GM18870 (cell line): ENCODE measurements at regions not wholly inside any gene's neighbourhood (a gene's known extent, or its start where the extent isn't known, plus 50 kb on each side); places are given as distances from the start of the nearest gene placed in this dataset.
"Not testable (repeated sequence)": the region's sequence is repeated elsewhere in the genome, so short reads cannot be mapped to it uniquely, and the experiment has no call there.

Experiments
- ATAC-seq: cut with Tn5 transposase; IDR thresholded peaks from one replicate; pipeline ENCODE4 v1.9.1; 2021; ENCODE audit warnings: moderate library complexity; ENCODE audit not compliant: unreplicated experiment

DNA sequence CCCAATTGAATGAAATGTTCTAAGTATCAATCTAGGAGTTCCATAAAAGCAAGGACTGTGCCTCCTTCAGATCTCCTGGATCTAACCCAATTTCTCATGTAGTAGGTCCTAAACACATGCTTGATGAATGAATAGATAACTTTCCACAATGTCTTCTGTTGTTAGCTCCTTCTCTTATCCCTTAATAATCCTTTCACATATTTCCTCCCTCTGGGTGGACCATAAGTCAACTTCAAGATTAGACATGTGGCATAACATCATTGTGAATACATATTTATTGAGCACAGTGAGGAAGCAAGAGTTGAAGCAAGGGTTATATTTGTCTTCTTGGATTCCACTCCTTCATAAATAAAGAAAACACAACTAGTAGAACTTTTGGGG lies 108.6 kb upstream of the EGFLAM start:
- no peak for ATAC-seq

DNA sequence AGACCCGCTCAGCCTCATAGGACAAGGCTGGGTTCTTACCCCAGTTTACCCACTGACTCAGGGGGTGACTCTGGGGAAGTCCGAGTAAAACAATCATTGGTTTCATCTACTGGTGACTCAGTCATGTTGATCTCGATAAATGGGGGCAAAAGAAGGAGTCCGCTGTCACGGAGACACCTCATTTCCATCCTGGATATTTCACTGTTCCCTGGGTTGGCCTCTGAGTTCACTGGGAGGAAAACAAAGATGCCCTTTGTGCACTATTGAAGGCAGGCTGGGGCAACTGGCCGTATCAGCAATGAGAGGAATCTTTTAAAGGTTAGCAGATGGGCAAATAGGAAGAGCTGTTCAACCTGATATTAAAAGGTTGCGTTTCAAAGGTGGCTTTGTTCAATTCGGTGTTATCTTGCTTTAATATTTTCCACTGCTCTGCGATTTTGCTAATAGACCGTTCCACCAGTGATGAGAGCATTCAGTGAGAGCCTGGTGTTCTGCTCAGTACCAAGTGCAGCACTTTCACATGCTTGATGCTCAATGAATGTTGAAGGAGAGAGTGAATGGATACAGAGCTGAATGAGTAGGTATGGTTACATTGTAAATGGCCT lies 110.2 kb upstream of the EGFLAM start:
- no peak for ATAC-seq

DNA sequence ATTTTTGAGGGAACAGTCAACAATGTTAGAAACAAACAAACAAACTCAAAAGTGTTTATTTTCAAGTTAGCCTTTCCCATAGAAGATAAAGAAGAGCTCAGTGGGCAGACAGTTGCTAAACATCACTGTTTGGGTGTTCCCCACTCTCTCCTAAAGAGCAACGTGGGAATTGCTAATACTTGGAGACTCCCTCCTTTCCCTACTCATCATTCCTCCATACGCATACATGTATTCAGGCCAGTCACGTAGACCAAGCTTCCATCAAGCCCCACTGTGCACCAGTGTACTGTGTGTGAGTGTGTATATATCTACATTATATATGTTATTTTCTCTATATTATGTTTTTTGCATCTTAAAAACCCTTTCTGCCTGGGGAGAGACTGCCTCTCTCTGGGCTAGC lies 115.0 kb upstream of the EGFLAM start:
- ATAC-seq = no peak

DNA sequence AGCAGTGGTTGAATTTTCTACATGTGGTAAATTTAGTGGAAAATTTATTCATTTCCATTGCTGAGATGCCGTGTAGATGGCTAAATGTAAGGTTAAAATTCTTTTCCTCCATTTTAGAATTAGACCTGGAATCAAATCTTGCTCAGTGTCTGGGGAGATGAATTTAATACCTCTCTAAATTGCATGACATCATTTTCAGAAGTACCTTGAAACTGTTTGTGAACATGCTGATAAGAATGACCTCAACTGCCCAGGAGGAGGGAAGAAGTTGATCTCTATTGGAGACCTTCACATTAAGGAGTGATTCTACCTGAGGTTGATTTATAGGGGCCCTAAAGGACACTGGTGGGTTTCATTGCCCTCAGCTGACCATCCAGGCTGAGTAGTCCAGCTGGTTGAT lies 116.7 kb upstream of the EGFLAM start:
- ATAC-seq = no peak

DNA sequence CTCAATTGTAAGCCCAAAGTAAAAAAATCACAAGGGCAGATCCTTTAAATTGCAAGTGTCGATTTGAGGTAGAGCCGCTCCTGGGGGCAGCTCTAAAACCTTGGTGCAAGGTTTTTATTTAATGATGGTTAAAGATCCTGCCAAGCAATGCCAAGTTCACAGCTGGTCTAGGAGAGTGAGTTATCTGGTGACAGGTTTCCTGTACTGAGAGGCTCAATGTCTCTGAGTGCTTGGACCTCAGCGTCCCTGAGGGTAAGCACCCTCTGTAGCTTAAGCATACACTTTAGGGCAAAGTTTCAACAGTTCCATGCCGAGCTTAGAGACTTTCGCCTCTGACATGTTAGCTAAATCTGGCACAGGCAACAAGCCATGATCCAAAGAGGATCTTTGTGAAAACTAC lies 119.8 kb upstream of the EGFLAM start:
- no peak for ATAC-seq

DNA sequence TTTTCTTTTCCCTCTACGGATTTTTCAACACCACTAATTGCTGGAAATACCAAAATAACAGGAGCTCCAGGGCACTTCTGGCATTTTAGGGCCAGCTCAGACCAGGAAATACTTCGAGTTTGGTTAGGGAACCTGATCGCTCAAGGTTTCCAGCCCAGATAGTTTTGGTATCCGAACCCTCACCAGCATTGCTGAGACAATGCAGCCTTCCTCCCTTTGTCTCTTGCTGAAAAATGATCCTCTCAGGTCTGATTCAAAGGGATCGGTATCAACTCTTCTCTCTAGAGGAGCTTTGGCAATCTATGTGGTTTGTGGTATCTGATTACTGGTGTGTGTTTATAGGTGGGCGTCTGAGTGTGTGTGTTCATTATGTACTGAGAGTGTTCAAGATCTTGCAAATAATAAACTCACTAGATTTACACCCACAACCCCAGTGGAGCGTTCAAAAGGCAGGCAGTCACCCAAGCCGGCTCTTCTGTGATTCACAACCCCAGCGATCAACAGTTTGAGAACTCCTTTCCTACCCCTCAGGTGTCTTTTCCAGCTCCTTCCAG lies 122.8 kb upstream of the EGFLAM start:
- no peak for ATAC-seq

DNA sequence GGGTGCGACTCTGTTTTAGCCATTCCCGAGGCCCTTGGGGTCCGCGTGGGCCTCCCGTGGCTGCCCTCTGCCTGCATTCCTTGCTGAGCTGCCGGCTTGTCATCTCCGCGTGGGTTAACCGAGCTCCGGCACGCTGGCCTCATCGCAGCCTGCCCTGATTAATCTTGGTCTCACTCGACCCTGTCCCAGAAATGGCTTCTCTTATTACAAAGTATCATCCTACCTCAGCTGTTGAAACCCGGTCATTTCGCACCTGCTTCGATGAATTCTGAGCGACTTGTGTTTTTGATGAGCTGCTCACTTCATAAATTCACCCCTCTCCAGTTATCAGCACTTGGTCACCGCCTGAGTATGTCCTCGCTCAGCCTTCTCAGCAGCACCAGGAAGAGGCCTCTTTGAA lies 123.5 kb upstream of the EGFLAM start:
- ATAC-seq = no peak

DNA sequence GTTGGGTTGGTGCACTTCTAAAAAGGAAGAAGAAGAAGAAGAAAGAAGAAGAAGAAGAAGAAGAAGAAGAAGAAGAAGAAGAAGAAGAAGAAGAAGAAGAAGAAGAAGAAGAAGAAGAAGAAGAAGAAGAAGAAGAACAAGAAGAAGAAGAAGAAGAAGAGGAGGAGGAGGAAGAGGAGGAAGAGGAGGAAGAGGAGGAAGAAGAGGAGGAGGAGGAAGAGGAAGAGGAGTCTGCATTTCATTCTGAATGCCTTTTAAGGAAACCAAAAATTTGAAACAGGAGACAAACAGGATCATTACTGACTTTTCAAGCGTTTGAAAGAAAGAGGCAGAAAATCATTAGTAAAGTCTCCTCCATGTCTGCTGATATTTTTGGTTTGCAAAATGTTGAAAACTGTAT lies 124.1 kb upstream of the EGFLAM start:
- ATAC-seq = not testable (repeated sequence)

DNA sequence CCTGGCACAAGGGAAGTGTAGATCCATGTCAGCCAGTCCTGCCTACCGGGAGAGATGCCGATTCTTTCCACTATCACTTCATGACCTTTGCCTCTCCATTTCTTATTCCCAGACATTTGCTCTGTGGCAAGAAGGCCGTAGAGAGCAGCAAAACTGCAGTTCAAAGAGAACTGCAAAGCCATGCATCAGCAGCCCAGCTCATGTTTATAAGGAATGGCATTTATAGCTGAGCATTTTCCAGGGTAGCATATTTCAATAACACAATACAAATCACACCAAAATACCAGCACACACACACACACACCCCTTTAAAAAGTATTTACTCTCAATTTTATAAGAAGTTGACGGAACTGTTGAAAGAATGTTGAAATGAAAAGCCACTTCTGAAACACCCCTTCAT lies 126.7 kb upstream of the EGFLAM start:
- ATAC-seq = no peak

DNA sequence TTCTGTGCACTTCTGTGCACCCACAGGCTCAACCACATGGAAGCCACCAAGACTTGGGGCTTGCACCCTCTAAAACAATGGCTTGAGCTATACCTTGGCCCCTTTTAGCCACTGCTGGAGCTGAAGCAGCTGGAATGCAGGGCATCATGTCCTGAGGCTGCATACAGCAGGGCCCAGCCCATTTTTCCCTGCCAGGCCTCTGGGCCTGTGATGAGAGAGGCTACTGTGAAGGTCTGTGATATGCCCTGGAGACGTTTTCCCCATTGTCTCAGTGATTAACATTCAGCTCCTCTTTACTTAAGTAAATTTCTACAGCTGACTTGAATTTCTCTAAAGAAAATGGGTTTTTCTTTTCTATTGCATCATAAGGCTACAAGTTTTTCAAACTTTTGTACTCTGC lies 134.0 kb upstream of the EGFLAM start:
- no peak for ATAC-seq

DNA sequence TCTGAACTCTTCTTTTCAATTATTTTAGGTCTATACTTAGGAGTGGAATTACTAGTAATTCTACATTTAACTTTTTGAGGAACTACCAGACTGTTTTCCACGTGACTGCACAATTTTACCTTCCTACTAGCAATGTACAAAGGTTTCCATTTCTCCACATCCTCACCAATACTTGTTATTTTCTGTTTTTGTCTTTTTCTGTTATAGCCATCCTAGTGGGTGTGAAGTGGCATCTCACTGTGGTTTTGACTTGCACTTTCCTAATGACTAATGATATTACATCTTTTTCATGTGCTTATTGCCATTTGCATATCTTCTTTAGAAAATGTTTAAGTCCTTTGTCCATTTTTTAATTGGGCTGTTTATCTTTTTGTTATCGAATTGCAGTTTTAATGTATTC lies 136.9 kb upstream of the EGFLAM start:
- ATAC-seq = peak; percentile 68

DNA sequence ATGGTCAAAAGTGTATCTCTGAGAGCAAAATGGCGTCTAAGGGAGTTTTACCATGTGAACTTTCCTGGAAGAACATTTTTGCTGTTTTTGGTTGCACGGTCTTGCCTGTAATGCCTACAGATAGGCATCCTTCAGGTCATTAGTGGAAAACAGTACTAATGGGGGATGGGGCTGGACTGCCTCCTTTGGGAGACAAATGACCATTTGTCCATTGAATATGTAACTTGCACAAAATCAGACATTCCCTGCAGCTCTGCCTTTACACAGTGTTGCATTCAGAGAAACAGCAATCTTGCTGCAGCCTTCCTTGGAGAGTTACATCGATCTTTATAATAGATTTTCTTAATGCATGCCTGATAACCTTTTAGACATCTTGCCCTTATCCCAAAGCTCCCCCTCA lies 138.5 kb upstream of the EGFLAM start:
- no peak for ATAC-seq

DNA sequence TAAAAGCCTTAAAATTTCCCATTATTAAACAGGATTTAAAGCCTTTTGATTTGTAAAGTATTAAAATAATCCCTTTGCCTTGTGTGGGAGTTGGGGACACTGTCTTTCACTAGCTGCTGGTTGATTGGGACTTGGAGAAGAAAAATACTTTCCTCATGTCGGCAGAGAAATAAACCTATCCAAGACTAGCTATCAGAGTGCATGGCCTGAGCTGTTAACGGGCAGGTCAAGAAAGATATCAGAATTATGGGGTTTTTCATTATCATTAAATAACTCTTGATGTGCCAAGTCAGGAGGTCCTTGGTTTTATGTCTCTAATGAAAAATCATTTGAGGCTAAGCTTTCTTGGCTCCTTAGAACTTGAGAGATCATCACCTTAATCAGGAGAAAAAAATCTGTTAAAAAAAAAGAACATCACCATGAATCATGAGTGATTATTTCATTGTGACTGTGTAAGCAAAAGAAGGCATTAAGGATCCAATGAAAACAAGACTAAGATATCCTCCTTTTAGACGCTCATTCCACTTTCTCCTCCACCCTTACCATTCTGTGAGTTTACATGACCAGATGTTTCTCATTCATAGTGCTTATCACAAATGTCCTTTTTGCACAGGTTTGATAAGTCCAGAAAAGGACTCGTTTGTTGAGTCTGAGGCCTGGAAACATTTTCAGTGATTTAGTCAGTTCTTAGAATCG lies 140.4 kb upstream of the EGFLAM start:
- no peak for ATAC-seq

DNA sequence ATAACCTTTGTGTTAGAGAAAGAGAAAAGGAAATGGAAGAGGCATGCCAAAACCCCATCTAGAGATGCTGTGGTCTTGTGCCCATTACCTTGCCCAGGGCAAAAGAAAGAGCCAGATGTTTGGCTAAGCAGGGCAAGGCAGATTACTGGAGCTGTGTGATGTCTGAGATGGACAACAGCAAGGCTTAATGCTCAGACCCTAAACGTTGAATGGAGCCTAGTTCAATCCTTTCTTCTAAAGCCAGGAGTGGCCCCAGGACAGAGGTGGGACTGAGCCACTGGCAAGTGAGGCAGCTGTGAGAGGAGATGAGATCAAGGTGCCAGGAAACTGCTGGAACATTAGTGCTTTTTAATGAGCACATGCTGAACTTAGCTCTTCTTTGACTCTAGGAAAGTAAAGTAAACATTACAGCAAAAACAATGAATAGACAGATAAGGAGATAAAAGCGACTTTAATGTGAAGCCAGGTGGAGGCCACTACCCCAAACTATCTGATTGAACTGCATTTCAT lies 143.0 kb upstream of the EGFLAM start:
- ATAC-seq = no peak

DNA sequence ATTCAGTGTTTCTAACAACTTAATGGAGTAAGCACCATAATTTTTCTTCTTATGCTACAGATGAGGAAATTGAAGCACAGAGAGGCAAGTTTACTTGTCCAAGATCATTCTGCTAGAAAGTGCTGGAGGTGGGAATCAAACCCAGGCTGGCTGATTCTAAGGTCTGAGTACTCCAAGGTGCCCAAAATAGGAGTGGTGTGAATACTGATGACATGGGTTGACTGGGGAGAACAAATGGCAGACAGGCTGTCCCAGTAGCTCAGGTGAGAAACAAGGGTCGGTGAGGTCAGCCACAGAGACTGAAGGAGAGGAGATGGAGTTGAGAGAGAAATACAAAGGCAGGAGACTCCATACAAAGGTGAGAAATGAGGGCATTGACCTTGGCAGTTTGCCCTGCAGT lies 144.5 kb upstream of the EGFLAM start:
- no peak for ATAC-seq

DNA sequence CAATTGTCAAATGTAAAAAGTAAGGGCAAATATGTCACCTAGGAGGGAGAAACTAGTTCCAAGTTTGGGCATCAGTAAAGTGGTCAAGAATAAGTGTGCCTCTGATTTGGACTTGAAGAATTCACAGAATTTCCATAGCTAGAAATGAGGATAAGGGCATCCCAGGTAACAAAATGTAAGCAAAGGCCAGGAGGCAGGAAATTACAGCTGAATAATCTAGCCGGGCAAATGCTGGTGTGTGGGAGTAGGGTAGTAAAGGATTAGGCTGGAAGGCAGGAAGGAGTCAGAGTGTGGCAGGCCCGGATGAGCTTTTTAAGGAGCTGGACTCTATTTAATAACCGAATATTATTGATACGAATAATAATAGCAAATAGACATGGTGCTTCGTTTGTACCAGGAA lies 144.9 kb upstream of the EGFLAM start:
- no peak for ATAC-seq

DNA sequence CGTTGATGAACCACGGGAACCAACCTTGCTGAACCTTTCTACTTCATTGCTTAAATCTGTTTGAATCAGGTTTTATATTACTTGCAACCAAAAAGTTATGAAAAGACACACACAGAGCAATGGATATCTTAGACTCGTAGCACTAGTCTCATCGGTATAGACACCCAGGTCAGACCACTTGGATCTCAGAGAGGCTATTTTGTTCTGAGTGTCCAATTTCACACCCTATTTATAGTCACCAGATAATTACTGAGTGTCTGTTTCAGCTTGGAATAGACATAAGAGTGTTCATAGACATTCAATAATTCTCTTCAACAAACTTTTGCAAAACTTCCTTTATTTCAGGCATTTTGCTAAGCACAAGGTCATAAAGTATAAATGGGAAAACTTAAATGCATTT lies 145.4 kb upstream of the EGFLAM start:
- ATAC-seq = no peak

DNA sequence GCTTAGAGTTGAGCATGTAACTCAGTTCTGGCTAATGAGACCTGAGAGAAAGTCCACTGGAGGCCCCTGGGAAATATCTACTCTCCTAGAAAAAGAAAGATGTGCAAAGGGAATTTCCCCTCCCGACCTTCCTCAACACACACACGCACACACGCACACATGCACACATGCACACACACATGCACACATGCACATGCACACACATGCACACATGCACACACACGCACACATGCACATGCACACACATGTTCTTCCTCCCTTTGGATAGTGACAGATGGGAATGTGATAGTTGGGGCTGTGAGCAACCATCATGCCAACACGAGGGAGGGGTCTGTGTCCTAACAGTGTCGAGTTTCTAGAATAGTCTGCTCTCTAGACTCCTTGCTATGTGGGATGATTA lies 148.2 kb upstream of the EGFLAM start:
- ATAC-seq = no peak

DNA sequence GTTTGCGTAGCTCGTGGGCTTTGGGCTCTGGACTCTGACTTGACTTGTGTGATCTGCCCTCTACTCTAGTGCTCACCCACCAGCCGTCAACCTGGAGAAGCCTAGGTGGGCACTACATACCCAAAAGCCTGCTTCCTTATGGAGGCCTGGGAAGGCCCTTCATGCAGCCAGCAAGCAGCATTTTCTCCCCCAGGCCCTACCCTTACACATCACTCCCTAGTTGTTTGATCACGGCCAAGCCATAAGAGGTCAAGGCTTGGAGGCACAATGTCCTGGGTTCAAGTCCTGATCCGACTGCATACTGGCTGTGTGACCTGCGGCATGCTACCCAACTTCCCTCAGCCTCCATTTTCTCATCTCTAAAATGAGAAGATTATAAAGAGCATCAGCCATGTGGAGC lies 151.3 kb upstream of the EGFLAM start:
- ATAC-seq = no peak

DNA sequence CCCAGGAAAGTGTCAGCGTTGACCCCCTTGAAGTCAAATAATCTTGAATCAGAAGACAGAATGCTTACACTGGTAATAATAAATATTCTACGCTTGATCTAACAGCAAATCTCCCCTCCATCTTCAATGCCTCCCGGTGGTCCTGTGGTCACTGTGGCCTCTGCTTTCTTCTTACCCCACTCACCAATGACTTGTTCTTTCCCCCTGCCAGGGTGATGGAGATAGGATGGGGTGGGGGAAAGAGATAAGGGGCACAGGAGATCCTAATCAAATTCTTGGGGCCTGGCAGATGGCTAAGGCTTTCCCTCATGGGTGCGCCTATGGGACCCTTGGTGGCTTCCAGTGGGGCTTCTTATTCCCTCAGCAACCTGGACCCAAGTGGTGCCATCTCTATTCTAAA lies 152.6 kb upstream of the EGFLAM start:
- no peak for ATAC-seq

DNA sequence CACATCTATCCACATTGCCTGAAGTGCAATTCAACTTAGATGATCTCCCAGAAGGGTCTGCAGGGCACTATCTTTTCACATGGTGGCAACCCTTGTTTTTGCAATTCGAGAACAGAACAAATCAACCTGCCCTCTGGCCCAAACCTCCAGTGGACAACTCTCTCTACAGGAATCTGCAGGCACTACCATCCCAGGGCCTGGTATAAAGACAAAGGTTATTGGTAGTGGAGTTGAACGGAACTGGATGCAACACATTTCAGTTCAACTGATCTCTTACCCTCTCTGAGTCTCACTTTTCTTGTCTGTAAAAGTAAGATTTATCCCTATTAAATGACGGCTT lies 153.2 kb upstream of the EGFLAM start:
- no peak for ATAC-seq

DNA sequence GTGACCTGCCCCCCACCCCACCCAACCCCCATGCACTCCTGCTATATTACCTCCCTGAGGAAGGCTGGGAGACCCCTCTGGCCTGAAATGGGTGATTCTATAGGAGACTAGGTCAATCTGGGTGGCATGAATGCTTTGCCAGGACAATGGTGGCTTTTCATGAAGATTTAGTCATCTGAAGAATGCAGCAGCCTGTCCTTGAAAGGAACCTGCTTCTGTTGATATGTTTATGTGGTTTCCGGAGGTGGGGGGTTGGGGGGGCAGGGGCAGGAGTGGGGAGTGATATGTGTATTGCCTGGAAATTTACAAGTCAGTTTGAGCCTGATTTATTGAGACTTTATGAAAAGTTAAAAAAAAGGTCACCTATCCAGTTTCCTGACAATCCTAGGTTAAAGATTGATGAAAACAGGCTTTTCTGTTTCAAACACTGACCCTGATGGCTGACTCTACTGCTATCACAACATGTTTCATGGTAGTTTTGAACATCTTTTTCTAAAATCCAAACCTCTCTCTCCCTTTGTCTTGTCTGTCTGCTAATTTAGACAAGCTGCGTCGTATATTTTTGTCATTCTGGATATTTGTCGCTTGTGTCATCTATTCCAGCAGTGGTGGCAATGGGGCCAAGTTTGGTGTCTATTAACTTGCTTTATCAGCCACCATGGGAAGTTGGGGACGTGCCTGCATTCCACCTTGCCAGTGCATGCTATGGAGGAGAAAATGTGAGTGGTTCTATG lies 153.7 kb upstream of the EGFLAM start:
- no peak for ATAC-seq
